Osteoblast (primary cell): ENCODE measurements at regions not wholly inside any gene's neighbourhood (a gene's known extent, or its start where the extent isn't known, plus 50 kb on each side); places are given as distances from the start of the nearest gene placed in this dataset.

Source experiments
- DNase-seq: peaks from one replicate; pipeline ENCODE4 v3.0.0; 2011; ENCODE audit warnings: low spot score, mixed read lengths; ENCODE audit not compliant: insufficient read length; ENCODE audit errors: missing footprints
- H2AFZ ChIP-seq: 2 replicates; pipeline ENCODE4 v1.6.0; 2011; ENCODE audit warnings: mild to moderate bottlenecking, low read length
- H3K27ac ChIP-seq: 2 replicates; pipeline ENCODE4 v1.5.1; 2011; ENCODE audit warnings: mild to moderate bottlenecking, low read depth, low read length, moderate library complexity
- H3K27me3 ChIP-seq: 2 replicates; pipeline ENCODE4 v1.6.0; 2012; ENCODE audit warnings: mild to moderate bottlenecking, control low read depth, inconsistent platforms, low read length, moderate library complexity; ENCODE audit not compliant: insufficient read depth
- H3K36me3 ChIP-seq: 2 replicates; pipeline ENCODE4 v1.5.1; 2011; ENCODE audit warnings: mild to moderate bottlenecking, low read length, control low read depth, moderate library complexity; ENCODE audit not compliant: insufficient read depth
- H3K4me1 ChIP-seq: 2 replicates; pipeline ENCODE4 v1.5.1; 2011; ENCODE audit warnings: mild to moderate bottlenecking, low read length, control low read depth, moderate library complexity; ENCODE audit not compliant: insufficient read depth
- H3K4me2 ChIP-seq: 2 replicates; pipeline ENCODE4 v1.6.0; 2011; ENCODE audit warnings: mild to moderate bottlenecking, low read length; ENCODE audit not compliant: insufficient read depth
- H3K4me3 ChIP-seq: fragments of 200-600 bp; sonication (generic); 3 replicates; pipeline ENCODE4 v1.5.1; 2012; ENCODE audit warnings: mild to moderate bottlenecking, low read length, inconsistent platforms; ENCODE audit not compliant: insufficient read depth
- H3K79me2 ChIP-seq: 2 replicates; pipeline ENCODE4 v1.6.0; 2012; ENCODE audit warnings: mild to moderate bottlenecking, low read length, control low read depth, inconsistent platforms; ENCODE audit not compliant: insufficient read depth
- H3K9me3 ChIP-seq: 2 replicates; pipeline ENCODE4 v1.5.1; 2011; ENCODE audit warnings: low read depth, low read length, control low read depth
- H4K20me1 ChIP-seq: 2 replicates; pipeline ENCODE4 v1.6.0; 2012; ENCODE audit warnings: mild to moderate bottlenecking, low read length, control low read depth; ENCODE audit not compliant: insufficient read depth
- CTCF ChIP-seq: IDR thresholded peaks from 2 replicates; pipeline ENCODE4 v1.5.1; 2011; ENCODE audit warnings: mild to moderate bottlenecking, low read depth, low read length, moderate library complexity; ENCODE audit errors: extremely low read depth

- TF ChIP-seq CTCF: no peak
- Histone ChIP-seq H4K20me1 (no peaks in the 10 kb centered on the region), H3K4me1 (no peaks in the 10 kb centered on the region), H3K4me3 (no peak overlapping the region), H3K9me3 (no peaks in the 10 kb centered on the region), H3K4me2 (no peak overlapping the region), H2AFZ (no peak overlapping the region), H3K36me3 (no peaks in the 10 kb centered on the region), H3K27me3 (peaks cover 7% of the 10 kb centered on the region), H3K27ac (no peak overlapping the region), H3K79me2 (no peaks in the 10 kb centered on the region)
- no peak for DNase-seq
These were observed 74.9 kb upstream of the PCDH19 start for GRCh38 chrX:100484971-100485370.

- TF ChIP-seq CTCF: no peak
- no peak overlapping the region for H2AFZ ChIP-seq
- no peak for DNase-seq
- H3K27ac ChIP-seq: no peak overlapping the region
- H3K27me3 ChIP-seq: no peaks in the 10 kb centered on the region
- H3K4me1 ChIP-seq: no peaks in the 10 kb centered on the region
- H4K20me1 ChIP-seq: no peaks in the 10 kb centered on the region
- no peaks in the 10 kb centered on the region for H3K9me3 ChIP-seq
- no peak overlapping the region for H3K4me2 ChIP-seq
- no peaks in the 10 kb centered on the region for H3K36me3 ChIP-seq
- H3K79me2 ChIP-seq: no peaks in the 10 kb centered on the region
- no peak overlapping the region for H3K4me3 ChIP-seq
These were observed 69.3 kb upstream of the PCDH19 start for GRCh38 chrX:100479329-100479728.

- no peaks in the 10 kb centered on the region for H3K36me3 ChIP-seq
- H3K4me2 ChIP-seq: no peak overlapping the region
- no peaks in the 10 kb centered on the region for H3K79me2 ChIP-seq
- H4K20me1 ChIP-seq: no peaks in the 10 kb centered on the region
- H3K27ac ChIP-seq: no peak overlapping the region
- no peak for TF ChIP-seq CTCF
- H2AFZ ChIP-seq: no peak overlapping the region
- no peaks in the 10 kb centered on the region for H3K9me3 ChIP-seq
- no peaks in the 10 kb centered on the region for H3K27me3 ChIP-seq
- DNase-seq: no peak
- no peaks in the 10 kb centered on the region for H3K4me1 ChIP-seq
- no peak overlapping the region for H3K4me3 ChIP-seq
These were observed 68.7 kb upstream of the PCDH19 start for GRCh38 chrX:100478714-100479306.

- no peaks in the 10 kb centered on the region for H3K9me3 ChIP-seq
- no peaks in the 10 kb centered on the region for H3K79me2 ChIP-seq
- no peaks in the 10 kb centered on the region for H3K27me3 ChIP-seq
- H3K36me3 ChIP-seq: no peaks in the 10 kb centered on the region
- TF ChIP-seq CTCF: no peak
- H4K20me1 ChIP-seq: no peaks in the 10 kb centered on the region
- no peak overlapping the region for H3K27ac ChIP-seq
- H2AFZ ChIP-seq: no peak overlapping the region
- no peaks in the 10 kb centered on the region for H3K4me1 ChIP-seq
- no peak overlapping the region for H3K4me3 ChIP-seq
- no peak overlapping the region for H3K4me2 ChIP-seq
- DNase-seq: no peak
These were observed 67.9 kb upstream of the PCDH19 start for GRCh38 chrX:100477958-100478357.
